ENCODE measurements at regions not wholly inside any gene's neighbourhood (a gene's known extent, or its start where the extent isn't known, plus 50 kb on each side); places are given as distances from the start of the nearest gene placed in this dataset.

GRCh38 chr20:48015943-48016723 is 230.9 kb upstream of the SULF2 start:
- TF ChIP-seq GLIS3 (CRISPR knock-in tag; IDR thresholded peaks at IDR 0.05) (no peak), OSR1 (CRISPR knock-in tag; IDR thresholded peaks at IDR 0.05) (no peak), TCF4 (CRISPR knock-in tag; IDR thresholded peaks at IDR 0.05; ENCODE audit: borderline replicate concordance) (no peak), ISL1 (CRISPR knock-in tag; IDR thresholded peaks at IDR 0.05) (no peak), BACH2 (CRISPR knock-in tag; IDR thresholded peaks at IDR 0.05; ENCODE audit: borderline replicate concordance) (no peak), CSRNP3 (CRISPR knock-in tag; IDR thresholded peaks at IDR 0.05) (no peak), ZNF70 (CRISPR knock-in tag; IDR thresholded peaks at IDR 0.05) (no peak), ZFP30 (CRISPR knock-in tag; IDR thresholded peaks at IDR 0.05) (no peak)
- TF ChIP-seq, protein P1, sequence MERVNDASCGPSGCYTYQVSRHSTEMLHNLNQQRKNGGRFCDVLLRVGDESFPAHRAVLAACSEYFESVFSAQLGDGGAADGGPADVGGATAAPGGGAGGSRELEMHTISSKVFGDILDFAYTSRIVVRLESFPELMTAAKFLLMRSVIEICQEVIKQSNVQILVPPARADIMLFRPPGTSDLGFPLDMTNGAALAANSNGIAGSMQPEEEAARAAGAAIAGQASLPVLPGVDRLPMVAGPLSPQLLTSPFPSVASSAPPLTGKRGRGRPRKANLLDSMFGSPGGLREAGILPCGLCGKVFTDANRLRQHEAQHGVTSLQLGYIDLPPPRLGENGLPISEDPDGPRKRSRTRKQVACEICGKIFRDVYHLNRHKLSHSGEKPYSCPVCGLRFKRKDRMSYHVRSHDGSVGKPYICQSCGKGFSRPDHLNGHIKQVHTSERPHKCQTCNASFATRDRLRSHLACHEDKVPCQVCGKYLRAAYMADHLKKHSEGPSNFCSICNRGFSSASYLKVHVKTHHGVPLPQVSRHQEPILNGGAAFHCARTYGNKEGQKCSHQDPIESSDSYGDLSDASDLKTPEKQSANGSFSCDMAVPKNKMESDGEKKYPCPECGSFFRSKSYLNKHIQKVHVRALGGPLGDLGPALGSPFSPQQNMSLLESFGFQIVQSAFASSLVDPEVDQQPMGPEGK (CRISPR knock-in tag; IDR thresholded peaks at IDR 0.05; ENCODE audit: borderline replicate concordance), result no peak

Data from SK-N-SH treated with all-trans-retinoic acid at 6 μM for 48 hours (cell line).